ENCODE measurements at regions not wholly inside any gene's neighbourhood (a gene's known extent, or its start where the extent isn't known, plus 50 kb on each side); places are given as distances from the start of the nearest gene placed in this dataset.
"Not testable (repeated sequence)": the region's sequence is repeated elsewhere in the genome, so short reads cannot be mapped to it uniquely, and the experiment has no call there.

- Histone ChIP-seq H3K4me3 (ENCODE audit: low read depth, low read length) (no peak overlapping the region), H3K36me3 (ENCODE audit: control insufficient read depth, insufficient read depth, low read length) (no peaks in the 10 kb centered on the region), H3K27me3 (ENCODE audit: control insufficient read depth, insufficient read depth, low read length) (no peaks in the 10 kb centered on the region)
- no peak for TF ChIP-seq CTCF (IDR thresholded peaks at IDR 0.05; ENCODE audit: insufficient read depth, low read length, poor library complexity, severe bottlenecking)
- DNase-seq (ENCODE audit: low read depth) = no peak
Measured at GRCh38 chr5:39533749-39534148, 109.0 kb upstream of the DAB2 start.

- H3K36me3 ChIP-seq (ENCODE audit: control insufficient read depth, insufficient read depth, low read length) = no peaks in the 10 kb centered on the region
- no peak for DNase-seq (ENCODE audit: low read depth)
- TF ChIP-seq CTCF (IDR thresholded peaks at IDR 0.05; ENCODE audit: insufficient read depth, low read length, poor library complexity, severe bottlenecking) = no peak
- H3K27me3 ChIP-seq (ENCODE audit: control insufficient read depth, insufficient read depth, low read length) = no peaks in the 10 kb centered on the region
- H3K4me3 ChIP-seq (ENCODE audit: low read depth, low read length) = no peak overlapping the region
Measured at GRCh38 chr5:39532511-39532910, 107.7 kb upstream of the DAB2 start.

GRCh38 chr5:39531306-39531705, 106.5 kb upstream of the DAB2 start:
- Histone ChIP-seq H3K4me3 (ENCODE audit: low read depth, low read length) (no peak overlapping the region), H3K36me3 (ENCODE audit: control insufficient read depth, insufficient read depth, low read length) (no peaks in the 10 kb centered on the region), H3K27me3 (ENCODE audit: control insufficient read depth, insufficient read depth, low read length) (no peaks in the 10 kb centered on the region)
- DNase-seq (ENCODE audit: low read depth) = no peak
- no peak for TF ChIP-seq CTCF (IDR thresholded peaks at IDR 0.05; ENCODE audit: insufficient read depth, low read length, poor library complexity, severe bottlenecking)

GRCh38 chr5:39526914-39527477, 102.2 kb upstream of the DAB2 start:
- Histone ChIP-seq H3K4me3 (ENCODE audit: low read depth, low read length) (no peak overlapping the region), H3K36me3 (ENCODE audit: control insufficient read depth, insufficient read depth, low read length) (no peaks in the 10 kb centered on the region), H3K27me3 (ENCODE audit: control insufficient read depth, insufficient read depth, low read length) (no peaks in the 10 kb centered on the region)
- no peak for TF ChIP-seq CTCF (IDR thresholded peaks at IDR 0.05; ENCODE audit: insufficient read depth, low read length, poor library complexity, severe bottlenecking)
- no peak for DNase-seq (ENCODE audit: low read depth)

- not testable (repeated sequence) for DNase-seq (ENCODE audit: low read depth); H3K4me3 ChIP-seq (ENCODE audit: low read depth, low read length); H3K27me3 ChIP-seq (ENCODE audit: control insufficient read depth, insufficient read depth, low read length); H3K36me3 ChIP-seq (ENCODE audit: control insufficient read depth, insufficient read depth, low read length)
Measured at GRCh38 chr5:39525781-39526180, 101.0 kb upstream of the DAB2 start.

GRCh38 chr5:39525271-39525670, 100.5 kb upstream of the DAB2 start:
- Histone ChIP-seq H3K36me3 (ENCODE audit: control insufficient read depth, insufficient read depth, low read length) (no peaks in the 10 kb centered on the region), H3K27me3 (ENCODE audit: control insufficient read depth, insufficient read depth, low read length) (no peaks in the 10 kb centered on the region), H3K4me3 (ENCODE audit: low read depth, low read length) (no peak overlapping the region)
- no peak for DNase-seq (ENCODE audit: low read depth)
- TF ChIP-seq CTCF (IDR thresholded peaks at IDR 0.05; ENCODE audit: insufficient read depth, low read length, poor library complexity, severe bottlenecking) = no peak

Measured in kidney epithelial cell (primary cell).